Vagina (tissue), 2 donors: ENCODE measurements at regions not wholly inside any gene's neighbourhood (a gene's known extent, or its start where the extent isn't known, plus 50 kb on each side); places are given as distances from the start of the nearest gene placed in this dataset.

Experiments used
- DNase-seq, 2 donors: peaks; one replicate each; pipeline ENCODE4 v3.0.0-alpha.2; 2017; ENCODE audit errors: extremely low spot score in 2 of 2
- H3K27ac ChIP-seq: fragments of 200-600 bp; sonication (generic); one replicate; pipeline ENCODE4 v1.5.1; 2019
- H3K27me3 ChIP-seq: fragments of 200-600 bp; sonication (generic); one replicate; pipeline ENCODE4 v1.5.1; 2019
- H3K36me3 ChIP-seq, 2 donors: fragments of 200-600 bp; sonication (generic); one replicate each; pipeline ENCODE4 v1.5.1; 2017 to 2019
- H3K4me1 ChIP-seq: fragments of 200-600 bp; sonication (generic); one replicate; pipeline ENCODE4 v1.5.1; 2019
- H3K4me3 ChIP-seq, 2 donors: fragments of 200-600 bp; sonication (generic); 1 replicate in 1 of 2; 2 replicates in 1 of 2; pipeline ENCODE4 v1.5.1; 2016 to 2019
- H3K9me3 ChIP-seq: fragments of 200-600 bp; sonication (generic); one replicate; pipeline ENCODE4 v1.5.1; 2019
- CTCF ChIP-seq, 3 experiments: fragments of 450-650 bp in 2 of 3; fragments of 200-600 bp in 1 of 3; sonication (generic) in 1 of 3; IDR thresholded peaks; one replicate each; pipeline ENCODE4 v1.5.1; 2017 to 2019; ENCODE audit warnings: antibody characterized with exemption in 3 of 3, mild to moderate bottlenecking in 2 of 3, moderate library complexity in 2 of 3
- POLR2A ChIP-seq, 2 donors: fragments of 450-650 bp; IDR thresholded peaks; one replicate each; pipeline ENCODE4 v1.6.1; 2017; ENCODE audit warnings: antibody characterized with exemption in 2 of 2, mild to moderate bottlenecking in 2 of 2, moderate library complexity in 2 of 2
- POLR2AphosphoS5 ChIP-seq, 2 donors: sonication (generic); formaldehyde crosslinking; IDR thresholded peaks; one replicate each; pipeline ENCODE4 v1.9.0; 2017; ENCODE audit warnings: antibody characterized with exemption in 2 of 2, mild to moderate bottlenecking in 2 of 2, low read depth in 1 of 2; ENCODE audit not compliant: insufficient read depth in 1 of 2
- intact Hi-C: fragments of 100-400 bp; cut with DNase I; formaldehyde crosslinking; loops from one replicate; pipeline ENCODE4 v1.15.1; 2023

GRCh38 chr18:43542016-43542415 is 264.7 kb upstream of the SYT4 start:
- Histone ChIP-seq H3K4me3 (no peak overlapping the region), H3K4me1 (no peaks in the 10 kb centered on the region), H3K27ac (no peak overlapping the region), H3K9me3 (no peaks in the 10 kb centered on the region), H3K27me3 (no peaks in the 10 kb centered on the region), H3K36me3 (no peaks in the 10 kb centered on the region)
- intact Hi-C loops, result no loop called here
- TF ChIP-seq CTCF (IDR thresholded peaks at IDR 0.05) (no peak), POLR2A (IDR thresholded peaks at IDR 0.05) (no peak), POLR2AphosphoS5 (IDR thresholded peaks at IDR 0.05; ENCODE audit: insufficient read depth in 1 of 2, low read depth in 1 of 2) (no peak)
- no peak for DNase-seq

GRCh38 chr18:43543236-43543635 is 265.9 kb upstream of the SYT4 start:
- DNase-seq, result no peak
- no peaks in the 10 kb centered on the region for H3K9me3 ChIP-seq
- intact Hi-C loops, result no loop called here
- H3K27ac ChIP-seq, result no peak overlapping the region
- no peaks in the 10 kb centered on the region for H3K36me3 ChIP-seq
- no peak overlapping the region for H3K4me3 ChIP-seq
- TF ChIP-seq POLR2AphosphoS5 (IDR thresholded peaks at IDR 0.05; ENCODE audit: insufficient read depth in 1 of 2, low read depth in 1 of 2), result no peak
- TF ChIP-seq CTCF (IDR thresholded peaks at IDR 0.05), result no peak
- TF ChIP-seq POLR2A (IDR thresholded peaks at IDR 0.05), result no peak
- H3K27me3 ChIP-seq, result no peaks in the 10 kb centered on the region
- H3K4me1 ChIP-seq, result no peaks in the 10 kb centered on the region

- H3K4me3 ChIP-seq, result no peak overlapping the region
- no peaks in the 10 kb centered on the region for H3K9me3 ChIP-seq
- TF ChIP-seq POLR2AphosphoS5 (IDR thresholded peaks at IDR 0.05; ENCODE audit: insufficient read depth in 1 of 2, low read depth in 1 of 2), result no peak
- no peak for TF ChIP-seq POLR2A (IDR thresholded peaks at IDR 0.05)
- TF ChIP-seq CTCF (IDR thresholded peaks at IDR 0.05), result no peak
- H3K27me3 ChIP-seq, result no peaks in the 10 kb centered on the region
- no peaks in the 10 kb centered on the region for H3K36me3 ChIP-seq
- intact Hi-C loops, result no loop called here
- no peak for DNase-seq
- no peak overlapping the region for H3K27ac ChIP-seq
- no peaks in the 10 kb centered on the region for H3K4me1 ChIP-seq
Measured at GRCh38 chr18:43547456-43547855, 270.2 kb upstream of the SYT4 start.

GRCh38 chr18:43559507-43559906 is 282.2 kb upstream of the SYT4 start:
- no peaks in the 10 kb centered on the region for H3K4me1 ChIP-seq
- intact Hi-C loops, result no loop called here
- H3K27ac ChIP-seq, result no peak overlapping the region
- no peaks in the 10 kb centered on the region for H3K9me3 ChIP-seq
- H3K27me3 ChIP-seq, result no peaks in the 10 kb centered on the region
- TF ChIP-seq POLR2A (IDR thresholded peaks at IDR 0.05), result no peak
- no peaks in the 10 kb centered on the region for H3K36me3 ChIP-seq
- no peak for DNase-seq
- H3K4me3 ChIP-seq, result no peak overlapping the region

GRCh38 chr18:43563780-43564179 is 286.5 kb upstream of the SYT4 start:
- Histone ChIP-seq H3K4me1 (no peaks in the 10 kb centered on the region), H3K27ac (no peak overlapping the region), H3K9me3 (no peaks in the 10 kb centered on the region), H3K36me3 (no peaks in the 10 kb centered on the region), H3K27me3 (no peaks in the 10 kb centered on the region), H3K4me3 (no peak overlapping the region)
- intact Hi-C loops, result no loop called here
- TF ChIP-seq CTCF (IDR thresholded peaks at IDR 0.05), result peak in 2 of 3 experiments; percentile 16 to 23
- TF ChIP-seq POLR2A (IDR thresholded peaks at IDR 0.05), result no peak
- DNase-seq, result no peak

GRCh38 chr18:43570593-43570992 is 293.3 kb upstream of the SYT4 start:
- no peak overlapping the region for H3K27ac ChIP-seq
- H3K4me3 ChIP-seq, result no peak overlapping the region
- no peaks in the 10 kb centered on the region for H3K36me3 ChIP-seq
- TF ChIP-seq POLR2AphosphoS5 (IDR thresholded peaks at IDR 0.05; ENCODE audit: insufficient read depth in 1 of 2, low read depth in 1 of 2) (no peak), CTCF (IDR thresholded peaks at IDR 0.05) (no peak), POLR2A (IDR thresholded peaks at IDR 0.05) (no peak)
- intact Hi-C loops, result no loop called here
- no peak for DNase-seq
- no peaks in the 10 kb centered on the region for H3K27me3 ChIP-seq
- H3K4me1 ChIP-seq, result no peaks in the 10 kb centered on the region
- H3K9me3 ChIP-seq, result no peaks in the 10 kb centered on the region
